COLO668 (cell line): ENCODE measurements at regions not wholly inside any gene's neighbourhood (a gene's known extent, or its start where the extent isn't known, plus 50 kb on each side); places are given as distances from the start of the nearest gene placed in this dataset.
A peak's percentile ranks its signal among the peaks of the same experiment; 100 is the strongest.
"Not testable (repeated sequence)": the region's sequence is repeated elsewhere in the genome, so short reads cannot be mapped to it uniquely, and the experiment has no call there.

Experiments used
- DNase-seq: peaks from one replicate; lab custom pipeline; 2025; ENCODE audit not compliant: unreplicated experiment; lab: John Stamatoyannopoulos, UW

DNA sequence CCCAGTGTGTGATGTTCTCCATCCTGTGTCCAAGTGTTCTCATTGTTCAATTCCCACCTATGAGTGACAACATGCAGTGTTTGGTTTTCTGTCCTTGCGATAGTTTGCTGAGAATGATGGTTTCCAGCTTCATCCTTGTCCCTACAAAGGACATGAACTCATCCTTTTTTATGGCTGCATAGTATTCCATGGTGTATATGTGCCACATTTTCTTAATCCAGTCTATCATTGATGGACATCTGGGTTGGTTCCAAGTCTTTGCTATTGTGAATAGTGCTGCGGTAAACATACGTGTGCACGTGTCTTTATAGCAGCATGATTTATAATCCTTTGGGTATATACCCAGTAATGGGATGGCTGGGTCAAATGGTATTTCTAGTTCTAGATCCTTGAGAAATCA, 134.3 kb downstream of the CCDC71L start:
- not testable (repeated sequence) for DNase-seq

DNA sequence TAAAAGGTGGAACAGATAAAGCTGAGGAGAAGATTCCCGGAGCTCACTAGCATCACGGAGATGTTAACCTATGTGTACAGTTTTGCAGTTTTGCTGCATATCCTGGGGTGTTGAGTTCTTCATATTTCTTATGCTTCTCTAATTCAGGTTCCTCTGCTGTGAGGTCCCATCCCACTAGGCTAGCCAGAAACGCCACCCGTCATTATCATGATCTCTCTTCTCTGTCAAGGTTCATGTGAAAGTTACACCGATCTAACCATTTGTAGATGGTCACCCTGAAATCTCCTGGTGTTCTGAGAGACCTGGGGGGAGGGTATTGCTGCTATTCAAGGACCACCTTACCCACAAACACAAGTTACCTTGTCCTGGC, 136.3 kb downstream of the CCDC71L start:
- no peak for DNase-seq

DNA sequence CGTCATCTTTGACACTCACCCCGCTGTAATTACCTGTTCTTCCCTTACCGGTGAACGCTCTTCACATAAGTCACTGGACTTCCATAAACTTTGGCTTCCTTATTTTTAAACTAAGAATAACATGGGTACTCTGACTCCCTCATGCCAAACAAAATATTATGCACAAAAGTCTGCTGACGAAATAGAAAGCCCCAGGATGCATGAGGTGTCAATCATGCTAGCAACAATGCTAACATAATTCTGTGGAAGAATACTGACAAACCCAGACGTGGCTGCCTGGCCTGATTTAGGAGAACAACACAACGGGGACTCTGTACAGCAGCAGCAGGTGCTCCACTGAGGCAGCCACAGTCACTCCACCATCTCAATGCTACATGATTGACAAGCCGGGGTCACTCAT, 137.5 kb downstream of the CCDC71L start:
- no peak for DNase-seq

DNA sequence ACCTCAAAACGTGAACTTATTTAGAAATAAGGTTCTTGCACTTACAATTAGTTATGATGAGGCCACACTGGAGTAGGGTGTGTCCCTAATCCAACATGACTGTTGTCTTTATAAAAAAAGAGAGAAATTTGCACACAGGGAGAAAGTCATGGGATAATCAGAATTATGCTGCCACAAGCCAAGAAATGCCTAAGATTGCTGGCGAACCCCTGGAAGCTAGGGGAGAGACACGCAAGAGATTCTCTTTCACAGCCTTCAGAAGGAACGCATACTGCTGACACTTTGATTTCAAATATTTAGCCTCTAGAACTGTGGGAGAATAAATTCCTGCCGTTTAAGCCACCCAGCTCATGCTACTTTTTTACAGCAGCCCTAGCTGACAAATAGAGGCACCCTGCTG, 138.3 kb downstream of the CCDC71L start:
- no peak for DNase-seq

DNA sequence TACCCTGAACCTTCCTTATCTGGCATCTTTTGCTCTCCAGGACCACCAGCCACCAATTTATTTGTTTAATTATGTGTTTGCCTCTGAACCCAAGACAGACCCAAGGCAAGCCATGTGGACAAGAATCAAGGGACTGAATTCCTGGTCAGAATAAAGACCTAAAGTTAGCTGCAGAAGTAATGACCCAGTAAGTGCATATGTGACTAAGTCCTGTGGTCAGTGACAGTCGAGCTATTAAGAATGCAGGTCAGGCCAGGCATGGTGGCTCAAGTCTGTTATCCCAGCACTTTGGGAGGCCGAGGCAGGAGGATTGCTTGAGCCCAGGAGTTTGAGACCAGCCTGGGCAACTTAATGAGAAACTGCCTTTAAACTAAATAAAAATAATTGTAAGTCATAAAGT, 139.4 kb downstream of the CCDC71L start:
- DNase-seq = no peak

DNA sequence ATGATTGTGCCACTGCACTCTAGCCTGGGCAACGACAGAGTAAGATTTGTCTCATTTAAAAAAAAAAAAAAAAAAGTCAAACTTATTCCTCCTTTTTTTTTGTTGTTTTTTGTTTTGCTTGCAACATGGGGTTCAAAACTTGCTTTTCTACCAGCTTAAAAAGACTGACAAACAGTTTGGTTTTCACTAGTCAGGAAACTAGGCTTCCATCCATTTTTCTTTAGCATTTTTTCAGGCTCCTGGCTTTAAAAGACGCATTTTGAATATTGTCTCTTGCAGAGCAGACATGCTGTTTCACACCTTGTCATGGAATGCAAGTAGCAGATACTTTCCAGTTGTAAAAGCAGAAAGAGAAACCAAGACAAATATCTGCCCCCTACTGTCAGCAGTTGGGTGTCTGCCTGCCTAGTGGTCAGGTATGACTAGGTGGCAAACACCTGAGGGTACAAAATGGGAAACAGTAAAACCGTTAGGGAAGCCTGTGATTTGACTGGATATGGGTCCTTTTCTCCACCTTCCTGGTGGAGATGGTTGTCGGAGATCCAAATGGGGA, 139.9 kb downstream of the CCDC71L start:
- no peak for DNase-seq

DNA sequence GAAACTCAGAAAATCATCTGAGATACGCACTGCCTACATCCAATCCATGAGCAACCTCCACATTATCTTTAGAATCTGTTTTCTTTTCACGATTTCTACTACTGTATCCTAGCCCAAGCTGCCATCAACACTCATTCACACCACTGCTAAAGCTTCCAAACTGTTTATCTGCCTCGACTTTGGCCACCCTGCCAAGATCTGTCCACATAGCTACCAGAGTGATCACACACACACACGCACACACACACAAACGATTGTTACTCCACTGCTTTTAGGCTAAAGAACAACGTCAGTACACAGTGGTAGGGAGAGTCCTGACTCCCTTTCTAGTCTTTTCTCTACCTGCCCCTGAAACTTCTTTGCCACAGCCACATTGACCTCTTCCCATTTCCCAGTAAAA, 142.0 kb downstream of the CCDC71L start:
- DNase-seq = no peak

DNA sequence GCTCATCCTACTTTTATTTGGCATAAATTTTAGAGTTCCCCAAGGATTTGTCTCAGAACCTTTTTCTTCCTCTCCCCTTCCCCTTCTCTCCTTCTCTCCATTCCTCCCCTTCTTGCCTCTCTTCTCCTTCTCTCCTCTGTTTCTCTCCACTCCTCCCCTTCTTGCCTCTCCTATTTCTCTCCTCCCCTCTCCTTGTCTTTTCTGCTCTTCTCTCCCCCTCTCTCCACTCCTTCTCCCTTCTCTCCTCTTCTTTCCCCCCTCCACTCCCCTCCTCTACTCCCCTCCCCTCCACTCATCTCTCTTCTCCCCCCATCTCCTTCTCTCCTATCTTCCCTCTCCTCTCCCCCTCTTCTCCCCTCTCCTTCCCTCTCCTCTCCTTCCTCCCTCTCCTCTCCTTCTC, 142.7 kb downstream of the CCDC71L start:
- no peak for DNase-seq

DNA sequence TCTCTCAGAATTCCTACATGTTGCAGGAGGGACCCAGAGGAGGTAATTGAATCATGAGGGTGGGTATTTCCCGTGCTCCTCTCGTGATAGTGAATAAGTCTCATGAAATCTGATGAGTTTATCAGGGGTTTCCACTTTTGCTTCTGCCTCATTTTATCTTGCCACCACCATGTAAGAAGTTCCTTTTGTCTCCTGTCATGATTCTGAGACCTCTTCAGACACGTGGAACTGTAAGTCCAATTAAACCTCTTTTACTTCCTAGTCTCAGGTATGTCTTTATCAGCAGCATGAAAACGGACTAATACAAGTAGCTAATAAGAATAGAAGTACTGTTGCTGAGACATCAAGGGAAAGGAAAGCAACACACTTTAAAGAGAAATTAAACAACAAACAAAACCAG, 143.4 kb downstream of the CCDC71L start:
- DNase-seq = no peak

DNA sequence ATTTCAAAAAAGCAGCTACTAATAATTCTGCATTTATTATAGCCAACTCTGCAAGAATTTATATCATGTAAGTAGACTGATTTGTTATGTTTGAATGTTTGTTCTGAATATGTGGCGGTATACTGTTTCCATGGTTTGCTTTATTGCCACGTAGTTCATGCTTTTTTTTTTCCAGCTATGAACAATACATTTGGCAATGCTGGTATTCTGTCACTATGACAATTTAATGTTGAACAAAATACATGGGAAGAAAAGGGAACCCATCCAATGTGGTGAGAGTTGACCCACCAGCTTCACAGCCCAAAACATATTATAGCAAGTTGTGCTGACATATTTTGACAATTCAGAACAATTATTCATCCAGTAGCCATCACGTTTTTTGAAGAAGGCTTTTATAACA, 145.6 kb downstream of the CCDC71L start:
- no peak for DNase-seq

DNA sequence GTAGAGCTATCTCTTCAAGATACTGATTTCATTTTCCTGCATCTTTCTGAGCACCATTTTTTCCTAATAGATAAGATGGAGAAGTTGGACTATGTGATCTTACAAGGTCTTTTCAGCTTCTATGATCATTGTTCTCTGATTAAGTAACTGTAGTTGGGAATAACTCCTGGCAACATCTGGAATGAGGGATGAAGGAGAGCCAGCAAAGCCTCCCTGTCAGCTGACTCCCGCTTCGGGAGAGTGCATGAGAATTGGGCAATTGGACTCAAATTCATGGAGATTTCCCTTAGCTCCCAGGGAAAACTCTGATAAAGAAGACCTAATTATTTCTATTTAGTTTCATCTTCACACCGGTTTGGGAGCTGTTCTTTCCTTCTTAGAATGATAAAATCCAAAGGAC, 146.1 kb downstream of the CCDC71L start:
- no peak for DNase-seq

DNA sequence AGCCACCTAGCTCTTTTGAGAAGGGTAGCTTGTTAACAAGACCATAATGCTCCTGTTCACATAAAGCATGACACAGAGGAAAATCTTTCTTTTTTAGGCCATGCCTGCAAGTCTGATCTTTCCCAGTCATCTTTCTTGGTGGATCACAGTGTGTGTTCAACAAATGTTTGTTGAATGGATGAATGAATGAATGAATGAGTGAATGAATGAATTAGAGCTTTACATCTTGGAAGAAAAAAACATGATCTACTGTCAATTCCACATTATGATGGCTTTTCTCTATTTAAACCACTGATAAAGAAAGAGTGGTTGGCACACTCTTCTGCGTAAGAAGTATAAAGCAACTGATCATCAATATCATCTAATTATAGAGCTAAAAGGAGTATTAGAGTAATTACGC, 148.7 kb downstream of the CCDC71L start:
- DNase-seq = no peak

DNA sequence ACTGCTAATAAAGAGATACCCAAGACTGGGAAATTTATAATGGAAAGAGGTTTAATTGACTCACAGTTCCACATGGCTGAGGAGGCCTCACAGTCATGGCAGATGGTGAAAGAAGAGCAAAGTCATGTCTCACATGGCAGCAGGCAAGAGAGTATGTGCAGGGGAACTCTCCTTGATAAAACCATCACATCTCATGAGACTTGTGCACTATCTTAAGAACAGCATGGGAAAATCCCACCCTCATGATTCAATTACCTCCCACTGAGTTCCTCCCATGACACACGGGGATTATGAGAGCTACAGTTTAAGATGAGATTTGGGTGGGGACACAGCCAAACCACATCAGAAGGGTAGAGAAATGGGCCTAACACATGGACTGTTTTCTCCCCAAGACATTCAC, 156.3 kb downstream of the CCDC71L start:
- no peak for DNase-seq

DNA sequence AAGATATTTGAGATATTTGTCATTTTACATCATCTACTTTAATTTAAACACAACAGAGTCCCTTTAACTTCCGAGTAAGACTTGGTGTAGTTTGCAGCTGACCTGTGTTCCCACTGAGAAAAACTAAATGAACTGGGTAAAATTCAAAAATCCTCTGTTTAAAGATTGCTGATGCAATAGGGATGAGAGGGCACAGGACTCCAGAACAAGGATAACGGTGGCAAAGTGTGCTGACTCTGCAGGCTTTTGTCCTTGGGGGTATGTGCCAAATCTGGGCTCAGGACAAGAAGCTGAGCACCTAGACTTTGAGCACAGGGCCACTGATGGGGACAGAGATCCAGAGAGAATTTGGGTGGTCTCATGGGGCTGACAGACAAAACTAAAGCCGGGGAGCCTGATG, 156.8 kb downstream of the CCDC71L start:
- no peak for DNase-seq

DNA sequence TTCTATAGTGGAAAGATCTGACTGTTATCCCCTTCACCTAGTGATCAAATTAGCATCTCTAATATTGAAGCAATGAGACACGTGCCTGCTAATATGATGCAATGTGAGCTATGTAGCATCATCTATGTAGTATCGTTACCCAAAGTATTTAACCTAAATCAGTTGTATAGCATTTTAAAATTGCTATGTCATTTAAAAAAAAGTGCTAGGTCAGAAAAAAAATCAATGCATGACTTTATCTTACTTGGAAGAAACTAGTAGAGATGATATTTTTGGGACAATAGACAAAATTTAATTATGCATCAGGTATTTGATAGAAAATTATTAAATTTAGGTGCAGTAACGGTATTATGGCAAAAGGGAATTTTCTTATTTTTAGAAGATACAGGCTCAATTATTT, 157.3 kb downstream of the CCDC71L start:
- no peak for DNase-seq

DNA sequence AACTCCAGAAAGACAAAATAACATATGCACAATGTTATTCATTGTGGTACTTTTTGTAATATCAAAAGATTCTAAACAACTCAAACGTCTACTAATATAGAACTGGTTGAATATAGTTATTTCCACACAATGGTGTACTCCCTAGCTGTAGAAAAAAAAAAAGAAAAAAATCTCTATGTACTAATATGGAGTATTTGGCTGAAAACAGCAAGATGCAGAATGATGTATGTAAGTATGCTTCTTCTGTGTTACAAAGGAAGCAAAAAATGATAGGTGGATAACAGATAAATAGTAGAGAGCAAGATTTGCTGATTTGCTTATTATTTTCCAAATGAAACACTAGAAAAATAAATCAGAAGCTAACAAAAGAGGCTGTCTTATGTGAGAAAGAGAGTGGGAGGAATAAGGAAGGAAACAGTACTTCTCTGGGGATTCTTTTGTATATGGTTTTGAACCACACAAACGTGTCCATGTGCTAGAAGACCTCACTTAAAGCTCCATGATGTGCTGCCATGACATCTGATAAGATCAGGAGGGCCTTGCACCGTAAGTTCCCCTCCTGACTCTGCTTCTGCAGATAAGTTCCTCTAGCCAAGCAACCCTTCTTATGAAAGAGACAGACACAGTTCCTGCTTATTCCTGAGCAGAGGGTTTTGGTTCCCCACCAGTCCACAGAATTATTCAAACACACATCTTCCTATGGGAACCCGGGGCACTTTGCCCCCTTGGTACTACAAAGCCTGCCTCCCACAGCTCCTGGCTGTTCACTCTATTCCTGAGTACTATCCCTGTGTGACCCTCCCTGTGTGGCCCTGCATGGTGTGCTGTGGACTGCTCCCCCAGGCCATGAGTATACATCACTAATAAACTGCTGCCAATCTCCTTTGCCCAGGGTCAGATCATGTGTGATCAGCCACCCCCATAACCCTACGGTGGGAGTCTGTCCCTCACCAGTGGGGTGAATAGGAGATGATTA, 159.1 kb downstream of the CCDC71L start:
- no peak for DNase-seq

DNA sequence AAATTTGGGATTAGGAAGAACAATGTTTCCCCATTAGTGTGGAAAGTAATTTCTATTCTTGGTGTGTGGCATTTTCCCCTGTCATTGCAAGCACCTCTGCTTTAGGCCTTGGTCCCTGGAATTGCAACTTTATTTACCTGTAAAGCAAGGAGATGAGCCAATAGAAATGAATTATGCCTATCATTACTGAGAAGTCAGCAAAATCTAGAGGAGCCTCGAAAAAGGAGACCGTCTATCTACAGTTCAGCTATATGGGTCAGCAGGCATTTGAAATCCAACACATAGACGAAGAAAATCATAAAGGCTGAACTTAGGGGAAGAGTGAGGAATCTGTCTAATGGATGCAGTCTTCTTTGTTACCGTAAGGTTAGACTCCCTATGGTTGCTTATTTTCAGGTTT, 161.1 kb downstream of the CCDC71L start:
- DNase-seq = no peak

DNA sequence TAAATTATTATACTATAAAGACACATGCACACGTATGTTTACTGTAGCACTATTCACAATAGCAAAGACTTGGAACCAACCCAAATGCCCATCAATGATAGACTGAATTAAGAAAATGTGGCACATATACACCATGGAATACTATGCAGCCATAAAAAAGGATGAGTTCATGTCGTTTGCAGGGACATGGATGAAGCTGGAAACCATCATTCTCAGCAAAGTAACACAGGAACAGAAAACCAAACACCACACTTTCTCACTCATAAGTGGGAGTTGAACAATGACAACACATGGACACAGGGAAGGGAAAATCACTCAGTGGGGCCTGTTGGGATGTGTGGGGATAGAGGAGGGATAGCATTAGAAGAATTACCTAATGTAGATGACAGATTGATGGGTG, 163.0 kb downstream of the CCDC71L start:
- not testable (repeated sequence) for DNase-seq

DNA sequence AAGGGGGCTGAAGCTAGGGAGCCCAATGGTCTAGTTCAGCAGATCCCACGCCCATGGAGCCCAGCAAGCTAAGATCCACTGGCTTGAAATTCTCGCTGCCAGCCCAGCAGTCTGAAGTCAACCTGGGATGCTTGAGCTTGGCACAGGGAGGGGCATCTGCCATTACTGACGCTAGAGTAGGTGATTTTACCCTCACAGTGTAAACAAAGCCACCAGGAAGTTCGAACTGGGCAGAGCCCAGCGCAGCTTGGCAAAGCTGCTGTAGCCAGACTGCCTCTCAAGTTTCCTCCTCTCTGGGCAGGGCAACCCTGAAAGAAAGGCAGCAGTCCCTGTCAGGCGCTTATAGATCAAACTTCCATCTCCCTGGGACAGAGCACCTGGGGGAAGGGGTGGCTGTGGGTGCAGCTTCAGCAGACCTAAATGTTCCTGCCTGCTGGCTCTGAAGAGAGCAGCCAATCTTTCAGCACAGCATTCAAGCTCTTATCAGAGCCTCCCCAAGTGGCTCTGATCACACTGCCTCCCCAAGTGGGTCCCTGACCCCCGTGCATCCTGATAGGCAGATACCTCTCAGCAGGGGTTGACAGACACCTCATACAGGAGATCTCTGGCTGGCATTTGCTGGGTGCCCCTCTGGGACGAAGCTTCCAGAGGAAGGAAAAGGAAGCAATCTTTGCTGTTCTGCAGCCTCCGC, 167.8 kb downstream of the CCDC71L start:
- peak; percentile 8 for DNase-seq

DNA sequence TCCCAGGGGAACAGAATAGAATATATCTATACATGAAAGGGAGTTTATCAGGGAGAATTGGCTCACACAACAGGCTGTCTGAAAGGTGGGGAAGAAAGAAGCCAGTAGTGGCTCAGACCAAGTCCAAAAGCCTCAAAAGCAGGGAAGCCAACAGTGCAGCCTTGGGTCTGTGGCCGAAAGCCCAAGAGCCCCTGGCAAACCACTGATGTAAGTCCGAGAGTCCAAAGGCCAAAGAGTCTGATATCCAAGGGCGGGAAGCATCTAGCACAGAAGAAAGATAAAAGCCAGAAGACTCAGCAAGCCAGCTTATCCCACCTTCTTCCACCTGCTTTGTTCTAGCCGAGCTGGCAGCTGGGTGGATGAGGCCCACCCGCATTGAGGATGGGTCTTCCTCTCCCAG, 172.5 kb downstream of the CCDC71L start:
- DNase-seq = no peak

DNA sequence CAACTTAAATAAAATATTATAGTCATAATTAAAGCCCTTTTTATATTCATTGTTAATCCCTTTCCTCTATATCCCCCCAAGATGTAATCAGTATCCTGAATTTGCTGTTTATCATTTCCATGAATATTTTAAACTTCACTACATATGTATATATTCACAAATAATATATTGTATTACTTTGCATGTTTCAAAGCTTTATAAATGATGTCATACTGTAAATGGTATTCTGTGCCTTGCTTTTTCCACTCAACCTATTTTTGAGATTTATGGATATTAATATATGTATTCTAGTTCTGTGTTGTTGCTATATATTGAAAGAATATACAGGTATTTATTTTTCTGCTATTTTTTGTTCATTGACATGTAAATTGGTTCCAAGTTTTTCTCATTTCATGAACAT, 173.1 kb downstream of the CCDC71L start:
- no peak for DNase-seq

DNA sequence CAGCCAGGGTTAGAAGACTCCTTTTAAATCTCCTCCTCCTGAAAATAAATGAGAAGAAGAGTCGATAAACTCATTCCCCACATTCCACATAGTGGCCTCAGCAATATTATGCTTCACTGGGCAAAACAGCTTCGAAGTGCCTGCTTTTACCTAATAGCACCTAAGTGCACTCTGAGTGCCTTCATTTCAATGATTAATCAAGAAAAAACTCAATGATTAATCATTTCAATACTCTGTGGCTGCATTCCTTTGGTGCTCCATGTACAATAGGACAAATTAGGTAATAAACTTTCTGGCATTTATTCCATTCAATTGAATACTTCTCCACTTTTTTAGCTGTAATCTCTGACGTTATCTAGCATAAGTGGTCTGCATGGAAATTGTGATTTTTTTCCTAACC, 174.6 kb downstream of the CCDC71L start:
- no peak for DNase-seq
